ENCODE measurements at regions not wholly inside any gene's neighbourhood (a gene's known extent, or its start where the extent isn't known, plus 50 kb on each side); places are given as distances from the start of the nearest gene placed in this dataset.

DNA sequence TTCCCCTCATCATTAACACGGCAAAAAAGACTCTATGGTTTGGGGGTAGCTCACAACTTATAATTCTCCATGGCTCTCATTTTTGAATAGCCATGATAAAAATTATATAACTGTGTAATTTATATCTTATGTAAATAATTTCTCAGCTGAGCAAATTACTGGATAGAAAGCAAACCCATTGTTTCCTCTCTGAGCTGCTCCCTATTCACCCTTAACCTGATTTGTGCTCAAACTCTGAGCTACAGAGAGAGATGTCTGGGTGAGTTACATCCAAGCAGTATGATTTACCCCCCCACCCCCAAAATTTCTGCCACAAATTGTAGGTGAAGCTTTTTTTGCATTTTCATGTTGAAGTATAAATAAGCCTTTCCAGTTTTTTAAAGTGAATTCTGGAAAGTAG, 123.7 kb downstream of the TFCP2L1 start:
- TF ChIP-seq, protein P1, sequence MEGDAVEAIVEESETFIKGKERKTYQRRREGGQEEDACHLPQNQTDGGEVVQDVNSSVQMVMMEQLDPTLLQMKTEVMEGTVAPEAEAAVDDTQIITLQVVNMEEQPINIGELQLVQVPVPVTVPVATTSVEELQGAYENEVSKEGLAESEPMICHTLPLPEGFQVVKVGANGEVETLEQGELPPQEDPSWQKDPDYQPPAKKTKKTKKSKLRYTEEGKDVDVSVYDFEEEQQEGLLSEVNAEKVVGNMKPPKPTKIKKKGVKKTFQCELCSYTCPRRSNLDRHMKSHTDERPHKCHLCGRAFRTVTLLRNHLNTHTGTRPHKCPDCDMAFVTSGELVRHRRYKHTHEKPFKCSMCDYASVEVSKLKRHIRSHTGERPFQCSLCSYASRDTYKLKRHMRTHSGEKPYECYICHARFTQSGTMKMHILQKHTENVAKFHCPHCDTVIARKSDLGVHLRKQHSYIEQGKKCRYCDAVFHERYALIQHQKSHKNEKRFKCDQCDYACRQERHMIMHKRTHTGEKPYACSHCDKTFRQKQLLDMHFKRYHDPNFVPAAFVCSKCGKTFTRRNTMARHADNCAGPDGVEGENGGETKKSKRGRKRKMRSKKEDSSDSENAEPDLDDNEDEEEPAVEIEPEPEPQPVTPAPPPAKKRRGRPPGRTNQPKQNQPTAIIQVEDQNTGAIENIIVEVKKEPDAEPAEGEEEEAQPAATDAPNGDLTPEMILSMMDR (conservative IDR thresholded peaks at IDR 0.05) = no peak
- no peak for TF ChIP-seq EZH2 (IDR thresholded peaks at IDR 0.05; ENCODE audit: low read depth)
